PC-3 (cell line): ENCODE measurements at regions not wholly inside any gene's neighbourhood (a gene's known extent, or its start where the extent isn't known, plus 50 kb on each side); places are given as distances from the start of the nearest gene placed in this dataset.
"Not testable (repeated sequence)": the region's sequence is repeated elsewhere in the genome, so short reads cannot be mapped to it uniquely, and the experiment has no call there.

ENCODE experiments used
- EZH2 ChIP-seq: fragments of 300-600 bp; sonication (generic); IDR thresholded peaks from one replicate; pipeline ENCODE4 v1.6.1; 2017; ENCODE audit warnings: antibody characterized with exemption, mild to moderate bottlenecking, low read length; ENCODE audit not compliant: unreplicated experiment
- EZH2phosphoT487 ChIP-seq: fragments of 300-600 bp; sonication (generic); IDR thresholded peaks from 2 replicates; pipeline ENCODE4 v1.6.1; 2018; ENCODE audit warnings: mild to moderate bottlenecking, antibody characterized with exemption, low read length, borderline replicate concordance
- TF ChIP-seq, protein P1 (sequence below): fragments of 300-600 bp; sonication (generic); conservative IDR thresholded peaks from 2 replicates; pipeline ENCODE4 v1.5.1; 2017; ENCODE audit warnings: antibody characterized with exemption, low read depth, mild to moderate bottlenecking, low read length

DNA sequence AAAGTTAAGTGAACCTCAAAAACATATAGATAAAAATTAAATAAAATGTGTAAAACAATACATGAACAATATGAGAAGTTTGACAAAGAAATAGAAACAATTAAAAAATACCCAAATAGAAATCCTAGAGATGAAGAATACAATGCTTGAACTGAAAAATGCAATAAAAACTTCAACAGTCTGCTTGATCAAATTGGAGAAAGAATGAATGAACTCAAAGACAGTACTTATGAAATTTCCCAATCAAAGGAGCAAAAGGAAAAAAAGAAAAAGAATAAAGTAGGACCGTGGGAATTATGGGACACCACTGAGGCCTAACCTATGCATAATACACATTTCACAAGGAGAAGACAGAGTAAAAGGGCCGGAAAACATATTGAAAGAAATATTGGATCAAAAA lies 144.3 kb downstream of the ZNF37A start:
- TF ChIP-seq, protein P1, sequence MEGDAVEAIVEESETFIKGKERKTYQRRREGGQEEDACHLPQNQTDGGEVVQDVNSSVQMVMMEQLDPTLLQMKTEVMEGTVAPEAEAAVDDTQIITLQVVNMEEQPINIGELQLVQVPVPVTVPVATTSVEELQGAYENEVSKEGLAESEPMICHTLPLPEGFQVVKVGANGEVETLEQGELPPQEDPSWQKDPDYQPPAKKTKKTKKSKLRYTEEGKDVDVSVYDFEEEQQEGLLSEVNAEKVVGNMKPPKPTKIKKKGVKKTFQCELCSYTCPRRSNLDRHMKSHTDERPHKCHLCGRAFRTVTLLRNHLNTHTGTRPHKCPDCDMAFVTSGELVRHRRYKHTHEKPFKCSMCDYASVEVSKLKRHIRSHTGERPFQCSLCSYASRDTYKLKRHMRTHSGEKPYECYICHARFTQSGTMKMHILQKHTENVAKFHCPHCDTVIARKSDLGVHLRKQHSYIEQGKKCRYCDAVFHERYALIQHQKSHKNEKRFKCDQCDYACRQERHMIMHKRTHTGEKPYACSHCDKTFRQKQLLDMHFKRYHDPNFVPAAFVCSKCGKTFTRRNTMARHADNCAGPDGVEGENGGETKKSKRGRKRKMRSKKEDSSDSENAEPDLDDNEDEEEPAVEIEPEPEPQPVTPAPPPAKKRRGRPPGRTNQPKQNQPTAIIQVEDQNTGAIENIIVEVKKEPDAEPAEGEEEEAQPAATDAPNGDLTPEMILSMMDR = not testable (repeated sequence)
- not testable (repeated sequence) for TF ChIP-seq EZH2phosphoT487, EZH2
